NCI-H1092 (cell line): ENCODE measurements at regions not wholly inside any gene's neighbourhood (a gene's known extent, or its start where the extent isn't known, plus 50 kb on each side); places are given as distances from the start of the nearest gene placed in this dataset.

Source experiments
- DNase-seq: peaks from one replicate; lab custom pipeline; 2025; lab: John Stamatoyannopoulos, UW

- no peak for DNase-seq
Observed at GRCh38 chr7:112882991-112883390, 92.8 kb upstream of the TMEM168 start.

DNA sequence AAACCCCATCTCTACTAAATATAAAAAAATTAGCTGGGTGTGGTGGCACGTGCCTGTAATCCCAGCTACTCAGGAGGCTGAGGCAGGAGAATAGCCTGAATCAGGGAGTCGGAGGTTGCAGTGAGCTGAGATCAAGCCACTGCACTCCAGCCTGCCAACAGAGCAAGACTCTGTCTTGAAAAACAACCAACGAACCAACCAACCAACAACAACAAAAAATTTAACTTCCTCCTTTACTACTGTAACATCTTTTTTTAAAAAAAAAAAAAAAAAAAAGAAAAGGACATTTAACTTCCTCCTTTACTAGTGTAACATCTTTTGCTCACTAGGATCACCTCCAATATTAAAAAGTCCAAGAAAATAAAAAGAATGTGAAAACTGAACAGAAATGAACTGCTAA is 92.3 kb upstream of the TMEM168 start:
- no peak for DNase-seq

- no peak for DNase-seq
Observed at GRCh38 chr7:112882022-112882421, 91.8 kb upstream of the TMEM168 start.

GRCh38 chr7:112880818-112881418 is 90.7 kb upstream of the TMEM168 start:
- DNase-seq: no peak

DNA sequence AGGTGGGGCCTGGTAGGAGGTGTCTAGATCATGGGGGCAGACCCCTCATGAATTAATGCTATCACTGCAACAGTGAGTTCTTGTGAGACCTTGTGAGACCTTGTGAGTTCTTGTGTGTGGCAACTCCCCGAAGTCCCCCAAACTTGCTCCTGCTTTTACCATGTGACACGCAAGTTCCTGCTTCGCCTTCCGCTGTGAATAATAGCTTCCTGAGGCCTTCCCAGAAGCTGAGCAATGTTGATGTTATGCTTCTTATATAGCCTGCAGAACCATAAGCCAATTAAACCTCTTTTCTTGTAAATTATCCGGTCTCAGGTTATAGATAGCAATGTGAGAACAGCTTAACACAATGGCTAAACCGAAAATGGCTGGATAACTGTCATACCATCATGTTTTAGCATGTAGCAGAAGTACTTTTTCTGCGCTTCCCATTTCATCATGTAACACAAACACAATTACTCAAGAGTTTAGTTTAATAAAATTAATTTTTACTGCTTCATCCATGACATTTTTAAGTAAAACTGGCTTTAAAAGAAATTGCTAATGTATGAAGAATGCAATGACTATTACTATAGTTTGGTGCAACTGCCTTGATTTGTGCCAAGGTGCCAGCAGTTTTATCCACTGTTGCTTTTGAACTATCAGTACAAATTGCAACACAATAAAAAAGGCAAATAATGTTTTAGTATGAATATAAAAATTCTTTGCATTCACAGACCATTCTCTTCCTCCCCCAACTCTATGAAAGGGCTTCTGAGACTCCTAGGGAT is 87.7 kb upstream of the TMEM168 start:
- no peak for DNase-seq

DNA sequence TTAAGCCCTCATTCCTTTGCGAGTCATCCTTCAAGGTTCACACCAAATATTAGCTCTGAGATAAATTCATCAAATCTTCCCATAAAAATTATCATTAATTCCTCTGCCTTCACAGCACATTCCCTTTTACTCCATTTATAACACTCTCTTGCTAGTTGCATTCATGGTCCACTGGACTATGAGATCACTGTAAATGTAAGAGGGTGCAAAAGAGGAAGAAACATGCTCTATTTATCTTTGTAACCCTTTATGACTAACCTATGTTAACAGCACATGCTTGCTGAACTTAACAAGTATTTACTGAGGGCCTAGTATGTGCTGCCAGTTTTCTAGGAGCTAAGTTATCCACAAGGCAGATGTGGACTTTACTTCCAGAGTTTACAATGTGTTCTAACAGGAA is 86.7 kb upstream of the TMEM168 start:
- DNase-seq: no peak

DNA sequence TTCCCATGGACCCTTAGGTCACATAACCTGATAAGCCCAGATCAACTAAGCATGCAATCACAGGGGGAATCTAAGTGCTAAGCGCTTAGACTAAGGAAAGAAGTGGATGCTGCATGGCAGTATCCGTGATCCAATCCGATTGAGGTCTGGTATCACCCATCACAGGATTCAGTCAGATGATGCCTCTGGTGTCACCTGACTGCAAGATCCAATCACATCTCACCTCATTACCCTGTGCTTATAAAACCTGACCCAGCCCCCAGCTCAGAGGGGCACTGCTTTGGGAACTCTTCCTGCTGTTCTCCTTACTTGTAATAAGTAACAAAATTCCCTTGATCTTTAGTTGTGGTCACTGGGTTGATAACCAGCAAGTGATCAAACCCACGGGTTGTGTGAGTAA is 84.7 kb upstream of the TMEM168 start:
- no peak for DNase-seq

DNA sequence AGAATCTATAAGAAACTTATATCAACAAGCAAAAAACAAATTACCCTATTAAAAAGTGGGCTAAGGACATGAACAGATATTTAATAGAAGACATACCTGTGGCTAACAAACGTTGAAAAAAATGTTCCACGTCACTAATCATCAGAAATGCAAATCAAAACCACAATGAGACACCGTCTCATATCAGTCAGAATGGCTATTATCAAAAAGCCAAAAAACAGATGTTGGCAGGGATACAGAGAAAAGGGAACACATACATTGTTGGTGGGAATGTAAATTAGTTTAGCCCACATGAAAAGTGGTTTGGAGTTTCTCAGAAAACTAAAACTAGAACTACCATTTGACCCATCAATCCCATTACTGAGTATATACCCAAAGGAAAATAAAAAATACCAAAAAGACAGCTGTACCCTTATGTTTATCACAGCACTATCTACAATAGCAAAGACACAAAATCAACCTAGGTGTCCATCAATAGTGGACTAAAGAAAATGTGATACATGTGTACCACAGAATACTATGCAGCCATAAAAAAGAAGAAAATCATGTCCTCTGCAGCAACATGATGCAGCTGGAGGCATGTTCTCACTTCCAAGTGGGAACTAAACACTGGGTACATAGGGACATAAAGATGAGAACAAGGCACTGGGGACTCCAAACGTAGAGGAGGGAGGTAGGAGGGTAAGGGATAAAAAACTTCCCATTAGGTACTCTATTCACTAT is 83.8 kb upstream of the TMEM168 start:
- no peak for DNase-seq

GRCh38 chr7:112869111-112869774 is 79.0 kb upstream of the TMEM168 start:
- no peak for DNase-seq

- no peak for DNase-seq
Observed at GRCh38 chr7:112868609-112869008, 78.4 kb upstream of the TMEM168 start.

- DNase-seq: no peak
Observed at GRCh38 chr7:112866424-112866823, 76.2 kb upstream of the TMEM168 start.

GRCh38 chr7:112864380-112864779 is 74.2 kb upstream of the TMEM168 start:
- no peak for DNase-seq

GRCh38 chr7:112858838-112859237 is 68.6 kb upstream of the TMEM168 start:
- no peak for DNase-seq

GRCh38 chr7:112855227-112855626 is 65.0 kb upstream of the TMEM168 start:
- no peak for DNase-seq

GRCh38 chr7:112854169-112854568 is 64.0 kb upstream of the TMEM168 start:
- DNase-seq: no peak

DNA sequence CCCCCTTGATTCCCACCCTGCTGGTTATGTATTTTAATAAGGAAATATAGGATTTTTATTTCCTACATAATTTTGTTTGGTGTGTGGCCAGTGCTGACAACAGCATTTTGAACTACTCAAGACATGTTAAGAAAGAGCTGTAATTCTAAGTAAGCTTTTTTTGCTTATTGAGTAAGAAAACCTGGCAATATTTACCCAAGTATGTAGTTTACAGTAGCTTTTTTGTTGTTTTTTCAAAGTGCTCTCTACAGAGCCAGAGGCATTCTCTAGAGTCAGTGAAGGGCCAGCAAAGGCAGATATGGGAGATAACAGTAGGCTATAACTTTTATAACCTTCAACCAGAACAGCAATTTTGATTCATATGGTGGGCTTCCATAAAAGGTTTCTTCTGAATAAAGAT is 63.2 kb upstream of the TMEM168 start:
- DNase-seq: no peak

DNA sequence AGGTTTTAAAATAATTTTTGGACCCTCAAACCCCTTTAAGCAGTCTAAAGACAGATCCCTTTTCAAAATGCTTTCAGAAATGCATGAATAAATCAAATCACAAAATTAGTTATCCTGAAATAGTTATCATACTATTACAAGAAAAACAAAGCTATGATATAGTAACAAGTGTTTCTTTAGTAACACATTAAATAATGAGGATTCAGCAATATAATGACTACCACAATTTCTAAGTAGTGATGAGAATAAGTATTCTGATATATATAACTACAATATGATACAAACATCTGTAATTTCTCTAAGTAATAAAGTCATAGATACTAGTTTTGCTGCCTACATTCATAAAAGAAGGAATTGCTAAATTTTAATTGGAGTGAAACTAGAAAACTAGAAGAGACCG is 53.0 kb upstream of the TMEM168 start:
- no peak for DNase-seq
